CD8-positive, alpha-beta memory T cell (primary cell): ENCODE measurements at regions not wholly inside any gene's neighbourhood (a gene's known extent, or its start where the extent isn't known, plus 50 kb on each side); places are given as distances from the start of the nearest gene placed in this dataset.

Source experiments
- CTCF ChIA-PET: fragments of 350-600 bp; sonication (Branson Sonifier 250); formaldehyde crosslinking; loops from one replicate; lab custom pipeline; 2021; ENCODE audit warnings: antibody characterized with exemption; lab: Charles Lee
- POLR2A ChIA-PET: fragments of 350-600 bp; sonication (Branson Sonifier 250); formaldehyde crosslinking; loops from one replicate; lab custom pipeline; 2021; ENCODE audit warnings: antibody characterized with exemption; lab: Charles Lee
- DNase-seq, 5 donors: peaks; one replicate each; pipeline versions ENCODE4 v3.0.0 to v3.0.0-alpha.2; 2020 to 2022; ENCODE audit warnings: mixed read lengths in 1 of 5
- H3K27ac ChIP-seq: one replicate; pipeline ENCODE4 v1.7.0; 2013; ENCODE audit warnings: low read depth, mild to moderate bottlenecking, low read length, moderate library complexity
- H3K27me3 ChIP-seq: 2 replicates; pipeline ENCODE4 v1.7.0; 2013; ENCODE audit warnings: low read length, mild to moderate bottlenecking; ENCODE audit not compliant: insufficient read depth, poor library complexity, severe bottlenecking
- H3K36me3 ChIP-seq: 2 replicates; pipeline ENCODE4 v1.7.0; 2013; ENCODE audit warnings: mild to moderate bottlenecking, low read length, moderate library complexity; ENCODE audit not compliant: insufficient read depth
- H3K4me1 ChIP-seq: 2 replicates; pipeline ENCODE4 v1.7.0; 2013; ENCODE audit warnings: mild to moderate bottlenecking, low read length, moderate library complexity; ENCODE audit not compliant: insufficient read depth
- H3K4me3 ChIP-seq: 2 replicates; pipeline ENCODE4 v1.7.0; 2013; ENCODE audit warnings: mild to moderate bottlenecking, low read length
- H3K9me3 ChIP-seq: 2 replicates; pipeline ENCODE4 v1.7.0; 2013; ENCODE audit warnings: mild to moderate bottlenecking, low read length
- H3K27ac Mint-ChIP-seq, 8 donors: one replicate each; pipeline ENCODE4 v1.8.0; 2020 to 2021; ENCODE audit warnings: mixed read lengths in 8 of 8, mild to moderate bottlenecking in 6 of 8, inconsistent platforms in 3 of 8, moderate library complexity in 3 of 8
- H3K27me3 Mint-ChIP-seq, 2 donors: one replicate each; pipeline ENCODE4 v1.8.0; 2020 to 2021; ENCODE audit warnings: mixed read lengths in 2 of 2, mild to moderate bottlenecking in 1 of 2, moderate library complexity in 1 of 2
- H3K36me3 Mint-ChIP-seq, 3 donors: one replicate each; pipeline ENCODE4 v1.8.0; 2020 to 2021; ENCODE audit warnings: mixed read lengths in 3 of 3, inconsistent platforms in 1 of 3, mild to moderate bottlenecking in 1 of 3
- H3K4me1 Mint-ChIP-seq, 3 donors: one replicate each; pipeline ENCODE4 v1.8.0; 2020 to 2021; ENCODE audit warnings: mixed read lengths in 3 of 3, inconsistent platforms in 1 of 3, mild to moderate bottlenecking in 1 of 3
- H3K4me3 Mint-ChIP-seq, 7 donors: one replicate each; pipeline ENCODE4 v1.8.0; 2020 to 2021; ENCODE audit warnings: mixed read lengths in 7 of 7, mild to moderate bottlenecking in 6 of 7, moderate library complexity in 4 of 7, inconsistent platforms in 2 of 7
- H3K9me3 Mint-ChIP-seq, 5 donors: one replicate each; pipeline ENCODE4 v1.8.0; 2020 to 2022; ENCODE audit warnings: mixed read lengths in 5 of 5, mild to moderate bottlenecking in 3 of 5, moderate library complexity in 2 of 5, inconsistent platforms in 1 of 5

DNA sequence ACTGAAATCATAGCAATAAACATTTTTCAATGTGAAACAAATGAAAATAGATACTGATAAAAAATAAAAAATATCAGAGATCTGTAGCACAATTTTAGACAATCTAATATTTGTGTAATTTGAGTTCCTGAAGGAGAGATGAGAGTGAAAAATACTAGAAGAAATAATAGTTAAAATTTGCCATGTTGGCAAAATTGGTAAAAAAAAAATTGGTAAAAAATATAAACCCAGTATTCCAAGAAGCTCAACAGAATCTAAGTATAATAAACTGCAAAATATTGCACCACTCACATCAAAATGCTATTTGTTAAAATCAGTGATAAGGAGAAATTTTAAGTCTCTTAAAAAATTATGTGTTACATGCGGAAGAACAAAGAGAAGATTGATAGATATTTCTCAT lies 1680.7 kb downstream of the PCDH7 start:
- Mint-ChIP-seq H3K4me1 (no peaks in the 10 kb centered on the region), H3K27ac (no peak overlapping the region), H3K36me3 (no peaks in the 10 kb centered on the region), H3K27me3 (no peaks in the 10 kb centered on the region), H3K9me3 (peaks cover 0 to 27% (median 0%) of the 10 kb centered on the region in 5 donors), H3K4me3 (no peak overlapping the region)
- DNase-seq: no peak
- ChIA-PET CTCF (no interaction called here), POLR2A (no interaction called here)
- H3K4me1 ChIP-seq: no peaks in the 10 kb centered on the region
- H3K4me3 ChIP-seq: no peak overlapping the region
- H3K27ac ChIP-seq: no peak overlapping the region
- H3K27me3 ChIP-seq: no peaks in the 10 kb centered on the region
- H3K36me3 ChIP-seq: no peaks in the 10 kb centered on the region
- H3K9me3 ChIP-seq: no peaks in the 10 kb centered on the region

DNA sequence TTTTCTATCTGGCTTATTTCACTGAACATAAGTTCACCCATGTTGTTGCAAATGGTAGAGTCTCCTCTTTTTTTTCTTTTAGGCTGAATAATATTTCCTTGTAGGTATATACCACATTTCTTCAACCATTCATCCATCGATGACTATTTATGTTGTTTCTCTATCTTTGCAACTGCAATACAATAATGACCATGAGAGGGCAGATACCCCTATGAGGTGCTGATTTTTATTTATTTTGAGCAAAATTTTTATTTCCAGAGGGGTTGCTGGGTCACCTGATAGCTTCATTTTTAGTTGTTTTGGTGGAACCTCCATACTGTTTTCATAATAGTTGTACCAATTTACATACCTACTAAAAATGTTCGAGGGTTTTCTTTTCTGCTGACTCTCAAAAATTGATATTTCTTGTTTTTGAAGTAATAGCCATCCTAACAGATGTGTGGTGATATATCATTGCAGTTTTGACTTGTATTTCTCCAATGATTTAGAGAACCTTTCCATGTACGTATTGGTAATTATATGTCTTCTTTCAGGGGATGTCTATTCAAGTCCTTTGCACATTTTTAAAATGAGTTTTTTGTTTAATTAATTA lies 1697.0 kb downstream of the PCDH7 start:
- CTCF ChIA-PET: no interaction called here
- POLR2A ChIA-PET: no interaction called here
- H3K9me3 ChIP-seq: no peaks in the 10 kb centered on the region
- H3K4me1 ChIP-seq: no peaks in the 10 kb centered on the region
- Mint-ChIP-seq H3K27me3 (no peaks in the 10 kb centered on the region), H3K36me3 (no peaks in the 10 kb centered on the region), H3K27ac (no peak overlapping the region), H3K4me3 (no peak overlapping the region), H3K9me3 (peaks cover 4 to 49% (median 23%) of the 10 kb centered on the region in 5 donors), H3K4me1 (no peaks in the 10 kb centered on the region)
- no peaks in the 10 kb centered on the region for H3K27me3 ChIP-seq
- DNase-seq: no peak
- no peak overlapping the region for H3K4me3 ChIP-seq
- H3K36me3 ChIP-seq: no peaks in the 10 kb centered on the region
- H3K27ac ChIP-seq: no peak overlapping the region

DNA sequence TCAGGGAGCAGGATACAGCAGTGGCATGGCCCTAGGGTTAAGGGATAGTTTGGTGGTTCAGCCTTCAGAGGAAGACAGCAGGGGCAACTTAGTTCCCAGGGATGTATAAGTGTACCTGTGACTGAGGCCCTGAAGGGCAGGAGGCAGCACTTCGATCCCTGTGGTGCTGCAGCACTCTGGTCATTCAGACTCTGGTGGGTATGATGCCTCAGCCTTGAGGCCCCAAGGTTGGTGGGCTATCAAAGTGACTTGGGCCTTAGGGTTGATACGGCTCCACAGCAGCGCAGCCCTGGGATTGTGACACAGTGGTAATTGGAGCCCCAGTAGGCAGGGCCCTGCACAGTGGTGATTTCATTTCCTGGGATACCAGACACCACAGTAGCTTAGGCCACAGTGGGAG lies 1703.1 kb downstream of the PCDH7 start:
- no peaks in the 10 kb centered on the region for H3K27me3 Mint-ChIP-seq
- H3K36me3 ChIP-seq: no peaks in the 10 kb centered on the region
- ChIA-PET CTCF (no interaction called here), POLR2A (no interaction called here)
- H3K9me3 Mint-ChIP-seq: peaks cover 9 to 32% (median 25%) of the 10 kb centered on the region in 5 donors
- no peaks in the 10 kb centered on the region for H3K27me3 ChIP-seq
- no peaks in the 10 kb centered on the region for H3K4me1 Mint-ChIP-seq
- H3K27ac Mint-ChIP-seq: no peak overlapping the region
- no peaks in the 10 kb centered on the region for H3K9me3 ChIP-seq
- H3K4me3 Mint-ChIP-seq: no peak overlapping the region
- DNase-seq: no peak
- H3K36me3 Mint-ChIP-seq: no peaks in the 10 kb centered on the region
- no peak overlapping the region for H3K27ac ChIP-seq
- H3K4me3 ChIP-seq: no peak overlapping the region
- H3K4me1 ChIP-seq: no peaks in the 10 kb centered on the region

DNA sequence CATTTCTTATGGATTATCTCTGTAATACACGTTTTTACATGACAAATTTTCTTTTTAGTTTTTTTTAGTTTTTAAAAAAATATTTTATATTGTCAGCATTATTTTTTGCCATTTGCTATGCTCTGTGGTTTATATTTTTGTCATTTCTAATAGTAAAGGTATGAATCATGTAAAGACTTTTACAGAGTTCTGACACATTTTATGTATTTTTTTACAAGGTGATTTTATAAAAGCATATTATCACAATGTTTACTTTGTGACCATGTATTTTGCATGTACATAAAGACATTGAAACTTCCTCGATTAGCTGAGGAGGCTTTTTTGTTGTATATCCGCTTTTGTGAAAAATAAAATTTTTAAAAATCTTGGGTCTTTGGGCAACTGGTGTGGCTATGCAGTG lies 1705.1 kb downstream of the PCDH7 start:
- Histone ChIP-seq H3K9me3 (no peaks in the 10 kb centered on the region), H3K4me1 (no peaks in the 10 kb centered on the region), H3K36me3 (no peaks in the 10 kb centered on the region), H3K27me3 (no peaks in the 10 kb centered on the region), H3K27ac (no peak overlapping the region), H3K4me3 (no peak overlapping the region)
- Mint-ChIP-seq H3K4me1 (no peaks in the 10 kb centered on the region), H3K27ac (no peak overlapping the region), H3K9me3 (peaks cover 11 to 25% (median 24%) of the 10 kb centered on the region in 5 donors), H3K4me3 (no peak overlapping the region), H3K27me3 (no peaks in the 10 kb centered on the region), H3K36me3 (no peaks in the 10 kb centered on the region)
- POLR2A ChIA-PET: no interaction called here
- DNase-seq: no peak
- CTCF ChIA-PET: no interaction called here

DNA sequence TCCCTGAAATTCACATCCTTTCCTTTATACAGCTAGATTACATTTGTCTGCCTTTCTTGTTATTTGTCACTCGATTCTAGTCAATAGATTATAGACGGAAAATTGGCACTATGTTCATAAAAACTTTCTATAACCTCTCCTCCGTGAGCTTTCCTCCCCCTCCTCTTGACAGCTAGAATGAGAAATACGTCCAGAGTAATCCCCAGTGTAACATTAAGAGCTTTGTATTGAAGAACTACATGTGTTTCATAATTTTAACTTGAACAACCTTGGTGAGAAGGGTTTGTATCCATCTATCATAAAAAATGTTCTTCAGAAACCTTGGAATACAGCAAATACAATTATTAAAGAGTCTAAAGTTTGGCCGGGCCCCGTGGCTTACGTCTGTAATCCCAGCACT lies 1707.4 kb downstream of the PCDH7 start:
- peaks cover 6% of the 10 kb centered on the region for H3K9me3 ChIP-seq
- no peaks in the 10 kb centered on the region for H3K27me3 Mint-ChIP-seq
- H3K36me3 Mint-ChIP-seq: no peaks in the 10 kb centered on the region
- no peak overlapping the region for H3K27ac ChIP-seq
- no peak for DNase-seq
- H3K9me3 Mint-ChIP-seq: peaks cover 9 to 27% (median 22%) of the 10 kb centered on the region in 5 donors
- no peak overlapping the region for H3K4me3 ChIP-seq
- ChIA-PET CTCF (no interaction called here), POLR2A (no interaction called here)
- H3K36me3 ChIP-seq: no peaks in the 10 kb centered on the region
- no peaks in the 10 kb centered on the region for H3K4me1 Mint-ChIP-seq
- no peak overlapping the region for H3K4me3 Mint-ChIP-seq
- no peaks in the 10 kb centered on the region for H3K4me1 ChIP-seq
- no peaks in the 10 kb centered on the region for H3K27me3 ChIP-seq
- H3K27ac Mint-ChIP-seq: no peak overlapping the region

DNA sequence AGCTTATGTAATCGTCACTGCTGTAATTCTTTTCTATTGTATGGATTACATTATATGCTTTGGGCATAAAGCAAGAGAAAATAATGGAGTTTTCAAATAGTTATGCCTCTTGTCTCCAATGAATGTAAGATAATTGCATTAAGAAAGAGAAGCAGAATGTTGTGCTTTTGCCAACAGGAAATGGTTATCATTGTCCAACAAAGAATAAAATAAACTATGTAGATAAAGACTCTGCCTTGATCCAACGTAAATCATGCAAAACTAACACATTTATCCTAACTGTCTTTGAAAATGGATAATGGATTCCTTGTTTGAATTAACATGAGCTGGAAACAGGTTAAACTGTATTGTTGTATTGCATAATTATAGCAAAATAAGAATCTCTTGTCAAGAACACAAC lies 1709.0 kb downstream of the PCDH7 start:
- Histone ChIP-seq H3K36me3 (no peaks in the 10 kb centered on the region), H3K27ac (no peak overlapping the region), H3K27me3 (no peaks in the 10 kb centered on the region), H3K4me3 (no peak overlapping the region), H3K4me1 (no peaks in the 10 kb centered on the region), H3K9me3 (peaks cover 6% of the 10 kb centered on the region)
- peaks cover 13 to 29% (median 14%) of the 10 kb centered on the region in 5 donors for H3K9me3 Mint-ChIP-seq
- peaks cover 0 to 3% of the 10 kb centered on the region in 2 donors for H3K27me3 Mint-ChIP-seq
- POLR2A ChIA-PET: no interaction called here
- DNase-seq: no peak
- no peaks in the 10 kb centered on the region for H3K4me1 Mint-ChIP-seq
- no peak overlapping the region for H3K27ac Mint-ChIP-seq
- no peak overlapping the region for H3K4me3 Mint-ChIP-seq
- CTCF ChIA-PET: no interaction called here
- H3K36me3 Mint-ChIP-seq: no peaks in the 10 kb centered on the region

DNA sequence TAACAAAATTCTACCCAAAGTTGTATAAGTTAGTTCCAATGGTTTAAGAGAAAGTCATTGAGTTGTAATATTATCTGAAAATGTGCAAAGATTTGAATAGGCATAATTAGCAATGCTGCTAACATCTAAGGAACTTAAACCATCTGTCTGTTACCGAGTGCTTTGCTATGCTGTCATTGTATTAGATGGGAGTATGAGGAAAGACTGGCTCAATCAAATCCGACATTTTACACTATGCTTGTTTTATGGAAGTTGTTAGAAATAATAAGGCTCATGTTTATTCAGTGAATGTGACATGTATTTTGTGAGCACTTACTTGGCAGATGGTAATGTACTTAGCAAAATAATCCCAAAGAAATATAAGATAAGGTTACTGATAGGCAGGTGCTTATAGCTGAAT lies 1715.1 kb downstream of the PCDH7 start:
- no peaks in the 10 kb centered on the region for H3K36me3 ChIP-seq
- H3K9me3 ChIP-seq: peaks cover 6% of the 10 kb centered on the region
- peaks cover 0 to 3% of the 10 kb centered on the region in 2 donors for H3K27me3 Mint-ChIP-seq
- no peak overlapping the region for H3K4me3 ChIP-seq
- H3K4me3 Mint-ChIP-seq: no peak overlapping the region
- no peaks in the 10 kb centered on the region for H3K4me1 Mint-ChIP-seq
- DNase-seq: no peak
- H3K27ac Mint-ChIP-seq: no peak overlapping the region
- peaks cover 14 to 37% (median 18%) of the 10 kb centered on the region in 5 donors for H3K9me3 Mint-ChIP-seq
- H3K27ac ChIP-seq: no peak overlapping the region
- POLR2A ChIA-PET: no interaction called here
- no peaks in the 10 kb centered on the region for H3K27me3 ChIP-seq
- CTCF ChIA-PET: no interaction called here
- no peaks in the 10 kb centered on the region for H3K36me3 Mint-ChIP-seq
- no peaks in the 10 kb centered on the region for H3K4me1 ChIP-seq

DNA sequence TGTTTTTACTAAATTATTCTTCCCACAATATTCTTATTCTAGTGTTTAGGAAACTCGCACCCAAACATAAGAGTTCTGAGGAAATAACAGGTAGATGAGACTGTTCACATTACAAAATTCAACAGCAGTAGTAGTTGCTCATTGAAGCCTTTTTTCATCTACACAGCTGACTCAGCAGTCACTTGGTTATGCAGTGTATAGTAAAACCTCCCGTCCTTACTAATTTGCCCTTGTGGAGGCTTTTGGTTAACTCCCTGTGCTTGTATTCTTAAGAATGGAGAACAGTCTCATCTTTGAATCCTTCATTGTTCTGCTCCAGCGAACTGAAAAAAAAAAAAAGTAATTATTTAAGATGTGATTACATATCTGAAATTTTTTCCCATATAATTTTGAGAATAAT lies 1716.6 kb downstream of the PCDH7 start:
- H3K27ac ChIP-seq: no peak overlapping the region
- H3K27ac Mint-ChIP-seq: no peak overlapping the region
- H3K4me3 ChIP-seq: no peak overlapping the region
- peaks cover 6% of the 10 kb centered on the region for H3K9me3 ChIP-seq
- H3K9me3 Mint-ChIP-seq: peaks cover 11 to 35% (median 17%) of the 10 kb centered on the region in 5 donors
- no peaks in the 10 kb centered on the region for H3K27me3 ChIP-seq
- CTCF ChIA-PET: no interaction called here
- no peaks in the 10 kb centered on the region for H3K4me1 Mint-ChIP-seq
- peaks cover 0 to 3% of the 10 kb centered on the region in 2 donors for H3K27me3 Mint-ChIP-seq
- no peaks in the 10 kb centered on the region for H3K36me3 Mint-ChIP-seq
- no peaks in the 10 kb centered on the region for H3K4me1 ChIP-seq
- no peak for DNase-seq
- H3K4me3 Mint-ChIP-seq: no peak overlapping the region
- POLR2A ChIA-PET: no interaction called here
- H3K36me3 ChIP-seq: no peaks in the 10 kb centered on the region
